MCF 10A (cell line): ENCODE measurements at regions not wholly inside any gene's neighbourhood (a gene's known extent, or its start where the extent isn't known, plus 50 kb on each side); places are given as distances from the start of the nearest gene placed in this dataset.
A peak's percentile ranks its signal among the peaks of the same experiment; 100 is the strongest.
"Not testable (repeated sequence)": the region's sequence is repeated elsewhere in the genome, so short reads cannot be mapped to it uniquely, and the experiment has no call there.

ENCODE experiments used
- BruUV-seq: library from RNA; stranded (reverse); fragments of 400-500 nt; replicated peaks from 2 replicates; lab custom pipeline; 2021; lab: Mats Ljungman, UMichigan
- CTCF ChIA-PET: fragments of 300-600 bp; sonication (Branson Sonifier 250); formaldehyde crosslinking; extraction: SDS; loops from one replicate; lab custom pipeline; 2021; ENCODE audit warnings: antibody characterized with exemption, inconsistent platforms; lab: Yijun Ruan, JAX
- POLR2A ChIA-PET: fragments of 300-600, 350-650 bp; sonication (Branson Sonifier 250); formaldehyde crosslinking; extraction: SDS; loops from one replicate; lab custom pipeline; 2020; ENCODE audit warnings: antibody characterized with exemption, inconsistent platforms; lab: Yijun Ruan, JAX
- DNase-seq: peaks from one replicate; pipeline ENCODE4 v3.0.0-alpha.2; 2018; ENCODE audit not compliant: unreplicated experiment
- H3K27ac Mint-ChIP-seq: one replicate; pipeline ENCODE4 v1.8.0; 2022; ENCODE audit warnings: mild to moderate bottlenecking, low read depth, mixed read lengths; ENCODE audit not compliant: unreplicated experiment
- H3K27me3 Mint-ChIP-seq: one replicate; pipeline ENCODE4 v1.8.0; 2022; ENCODE audit warnings: mixed read lengths; ENCODE audit not compliant: insufficient read depth, unreplicated experiment
- H3K36me3 Mint-ChIP-seq: one replicate; pipeline ENCODE4 v1.8.0; 2022; ENCODE audit warnings: mild to moderate bottlenecking, moderate library complexity, mixed read lengths; ENCODE audit not compliant: insufficient read depth, unreplicated experiment
- H3K4me1 Mint-ChIP-seq: one replicate; pipeline ENCODE4 v1.8.0; 2022; ENCODE audit warnings: mixed read lengths; ENCODE audit not compliant: insufficient read depth, unreplicated experiment
- H3K4me3 Mint-ChIP-seq: one replicate; pipeline ENCODE4 v1.8.0; 2022; ENCODE audit warnings: mild to moderate bottlenecking, moderate library complexity, mixed read lengths; ENCODE audit not compliant: unreplicated experiment
- H3K9me3 Mint-ChIP-seq: one replicate; pipeline ENCODE4 v1.8.0; 2022; ENCODE audit warnings: mixed read lengths; ENCODE audit not compliant: unreplicated experiment
- intact Hi-C: fragments of 100-400 bp; cut with micrococcal nuclease; formaldehyde crosslinking; loops from 2 replicates; pipeline ENCODE4 v1.14.1; 2022
- TF ChIP-seq, protein P1 (sequence below): fragments of 200-600 bp; IDR thresholded peaks from one replicate; pipeline ENCODE4 v1.8.0; 2022; ENCODE audit warnings: antibody characterized with exemption, mild to moderate bottlenecking; ENCODE audit not compliant: unreplicated experiment

DNA sequence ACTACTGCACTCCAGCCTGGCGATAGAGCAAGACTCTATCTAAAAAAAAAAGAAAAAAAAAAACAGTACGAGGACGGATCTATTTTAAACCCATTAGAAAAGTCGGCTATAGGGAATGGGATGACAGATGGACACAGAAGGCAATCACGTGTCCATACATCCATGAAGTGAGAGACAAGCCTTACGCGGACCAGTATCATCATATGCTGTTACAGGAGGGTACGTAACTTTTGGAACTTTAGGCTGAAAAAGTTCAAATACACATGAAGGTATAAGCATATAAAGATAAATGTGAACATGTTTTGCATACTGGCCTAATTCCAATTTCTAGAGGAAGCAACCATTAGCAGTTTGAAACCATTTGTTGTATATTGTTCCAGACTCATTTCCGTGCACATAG, 109.8 kb upstream of the EXOC2 start:
- ChIA-PET POLR2A (no interaction called here), CTCF (interaction anchor here (3.0 kb wide), 1 partner anchor 533 kb away, joined by 13 read pairs; no protein-coding TSS in a partner anchor)
- Mint-ChIP-seq H3K27me3 (no peaks in the 10 kb centered on the region), H3K4me1 (no peaks in the 10 kb centered on the region), H3K27ac (no peak overlapping the region), H3K9me3 (no peaks in the 10 kb centered on the region), H3K4me3 (no peak overlapping the region), H3K36me3 (no peaks in the 10 kb centered on the region)
- TF ChIP-seq, protein P1, sequence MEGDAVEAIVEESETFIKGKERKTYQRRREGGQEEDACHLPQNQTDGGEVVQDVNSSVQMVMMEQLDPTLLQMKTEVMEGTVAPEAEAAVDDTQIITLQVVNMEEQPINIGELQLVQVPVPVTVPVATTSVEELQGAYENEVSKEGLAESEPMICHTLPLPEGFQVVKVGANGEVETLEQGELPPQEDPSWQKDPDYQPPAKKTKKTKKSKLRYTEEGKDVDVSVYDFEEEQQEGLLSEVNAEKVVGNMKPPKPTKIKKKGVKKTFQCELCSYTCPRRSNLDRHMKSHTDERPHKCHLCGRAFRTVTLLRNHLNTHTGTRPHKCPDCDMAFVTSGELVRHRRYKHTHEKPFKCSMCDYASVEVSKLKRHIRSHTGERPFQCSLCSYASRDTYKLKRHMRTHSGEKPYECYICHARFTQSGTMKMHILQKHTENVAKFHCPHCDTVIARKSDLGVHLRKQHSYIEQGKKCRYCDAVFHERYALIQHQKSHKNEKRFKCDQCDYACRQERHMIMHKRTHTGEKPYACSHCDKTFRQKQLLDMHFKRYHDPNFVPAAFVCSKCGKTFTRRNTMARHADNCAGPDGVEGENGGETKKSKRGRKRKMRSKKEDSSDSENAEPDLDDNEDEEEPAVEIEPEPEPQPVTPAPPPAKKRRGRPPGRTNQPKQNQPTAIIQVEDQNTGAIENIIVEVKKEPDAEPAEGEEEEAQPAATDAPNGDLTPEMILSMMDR: no peak
- intact Hi-C loops: no loop called here
- DNase-seq: no peak
- BruUV-seq: no TSS peak

DNA sequence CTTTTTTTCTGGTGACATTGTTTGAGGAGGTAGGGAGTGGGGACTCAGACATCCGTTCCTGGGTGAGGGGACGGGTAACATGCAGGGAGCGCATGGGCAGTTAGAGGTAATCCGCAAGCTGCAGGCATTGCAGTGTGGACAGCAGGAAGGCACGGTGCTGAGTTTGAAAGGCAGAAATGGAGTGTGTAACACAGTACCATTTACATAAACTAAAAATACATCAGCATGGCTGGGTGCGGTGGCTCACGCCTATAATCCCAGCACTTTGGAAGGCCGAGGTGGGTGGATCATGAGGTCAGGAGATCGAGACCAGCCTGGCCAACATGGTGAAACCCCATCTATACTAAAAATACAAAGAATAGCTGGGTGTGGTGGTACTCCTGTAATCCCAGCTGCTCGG, 109.3 kb upstream of the EXOC2 start:
- POLR2A ChIA-PET: interaction anchor here (0.6 kb wide), 1 partner anchor 595 kb away, joined by 3 read pairs; no protein-coding TSS in a partner anchor
- H3K4me3 Mint-ChIP-seq, H3K27me3 Mint-ChIP-seq, H3K27ac Mint-ChIP-seq, H3K36me3 Mint-ChIP-seq, H3K9me3 Mint-ChIP-seq, H3K4me1 Mint-ChIP-seq, DNase-seq, intact Hi-C loops, BruUV-seq: not testable (repeated sequence)
- CTCF ChIA-PET: interaction anchor here (0.5 to 3.0 kb wide), 3 partner anchors 26 to 634 kb away, joined by 4 to 13 read pairs (median 5); no protein-coding TSS in a partner anchor

DNA sequence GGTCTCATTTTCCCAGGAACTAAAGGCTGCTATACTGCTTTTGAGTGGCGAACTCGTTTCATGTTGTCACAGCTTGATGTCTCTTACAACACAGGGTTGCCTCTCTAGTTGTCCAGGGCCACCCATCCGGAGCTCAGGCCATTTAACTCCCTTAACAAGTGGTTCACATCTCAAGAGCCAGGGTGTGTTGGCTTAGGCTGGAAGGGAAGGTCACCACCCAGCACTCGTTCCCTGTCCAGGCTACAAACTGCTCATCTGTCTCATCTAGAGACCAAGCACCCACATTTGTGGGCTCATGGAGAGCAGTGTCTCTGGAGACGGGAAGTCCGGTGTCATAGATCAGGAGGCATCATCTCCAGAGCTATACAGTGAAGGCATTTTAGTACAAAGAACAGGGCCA, 106.8 kb upstream of the EXOC2 start:
- ChIA-PET POLR2A (interaction anchor here (0.6 to 1.0 kb wide), 2 partner anchors 103 to 528 kb away, joined by 3 read pairs; no protein-coding TSS in a partner anchor), CTCF (interaction anchor here (0.6 to 3.0 kb wide), 12 partner anchors 17 to 625 kb away, joined by 3 to 13 read pairs (median 3); no protein-coding TSS in a partner anchor)
- Mint-ChIP-seq H3K4me1 (no peaks in the 10 kb centered on the region), H3K4me3 (no peak overlapping the region), H3K36me3 (no peaks in the 10 kb centered on the region), H3K9me3 (no peaks in the 10 kb centered on the region), H3K27me3 (peaks cover 19% of the 10 kb centered on the region), H3K27ac (no peak overlapping the region)
- BruUV-seq: no TSS peak
- TF ChIP-seq, protein P1: no peak
- no peak for DNase-seq
- intact Hi-C loops: loop anchor here (5.0 to 10.0 kb wide), 2 partner anchors 75 to 93 kb away; no protein-coding TSS in a partner anchor

DNA sequence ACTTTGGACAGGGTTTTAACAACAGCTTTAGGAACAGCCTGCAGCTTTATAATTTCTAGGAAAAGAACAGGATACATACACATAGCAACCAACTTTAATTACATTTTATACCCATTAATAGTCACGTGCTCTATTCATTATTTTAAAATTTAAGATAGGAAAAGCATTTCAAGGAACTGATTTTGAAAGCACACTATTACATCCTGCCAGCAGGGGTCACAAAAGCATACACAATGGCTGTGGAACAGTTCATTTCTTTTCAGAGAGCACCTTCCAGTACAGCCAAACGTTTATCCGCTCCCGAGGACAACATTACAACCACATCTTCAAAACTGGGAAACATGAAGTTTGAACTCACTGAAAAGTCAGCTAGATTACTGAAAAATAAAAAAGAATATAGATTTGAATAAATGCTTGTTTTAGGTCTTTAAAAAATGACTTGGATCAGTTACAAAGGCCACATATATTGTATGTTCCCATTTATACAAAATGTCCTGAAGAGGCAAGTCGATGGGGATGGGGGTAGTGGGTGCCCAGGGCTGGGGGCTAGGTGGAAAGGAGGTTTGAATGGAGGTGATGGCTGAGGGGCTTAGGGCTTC, 104.6 kb upstream of the EXOC2 start:
- POLR2A ChIA-PET: interaction anchor here (1.3 to 2.2 kb wide), 4 partner anchors 115 to 539 kb away, joined by 3 to 6 read pairs (median 5); no protein-coding TSS in a partner anchor
- TF ChIP-seq, protein P1: peak; percentile 83
- DNase-seq: peak; percentile 68
- H3K4me3 Mint-ChIP-seq: no peak overlapping the region
- no peak overlapping the region for H3K27ac Mint-ChIP-seq
- H3K4me1 Mint-ChIP-seq: no peaks in the 10 kb centered on the region
- H3K36me3 Mint-ChIP-seq: no peaks in the 10 kb centered on the region
- CTCF ChIA-PET: interaction anchor here (0.5 to 2.8 kb wide), 37 partner anchors 10 to 638 kb away, joined by 3 to 29 read pairs (median 3); no protein-coding TSS in a partner anchor
- no TSS peak for BruUV-seq
- peaks cover 40% of the 10 kb centered on the region for H3K27me3 Mint-ChIP-seq
- no peaks in the 10 kb centered on the region for H3K9me3 Mint-ChIP-seq
- intact Hi-C loops: loop anchor here (1.0 to 10.0 kb wide), 8 partner anchors 73 to 639 kb away; no protein-coding TSS in a partner anchor
